ENCODE measurements at regions not wholly inside any gene's neighbourhood (a gene's known extent, or its start where the extent isn't known, plus 50 kb on each side); places are given as distances from the start of the nearest gene placed in this dataset.

DNA sequence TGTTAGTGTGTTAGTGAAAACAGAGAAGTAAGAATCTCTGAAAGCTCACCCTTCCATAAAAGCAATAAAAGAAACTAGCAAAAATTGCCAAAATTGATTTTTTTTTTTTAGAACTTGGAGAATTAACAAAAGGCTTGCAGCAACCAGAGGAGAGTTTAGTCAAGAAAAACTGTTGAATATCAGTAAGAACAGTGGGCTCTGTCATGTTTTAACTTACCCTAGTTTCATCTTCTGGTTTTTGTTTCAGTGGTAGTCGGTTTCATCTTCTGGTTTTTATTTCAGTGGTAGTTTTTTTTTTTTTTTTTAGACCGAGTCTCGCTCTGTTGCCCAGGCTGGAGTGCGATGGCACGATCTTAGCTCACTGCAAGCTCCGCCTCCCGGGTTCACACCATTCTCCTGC is 580.9 kb downstream of the NYAP2 start:
- H3K9ac ChIP-seq (ENCODE audit: low read length) = no peak overlapping the region
- H3K36me3 ChIP-seq (ENCODE audit: control insufficient read depth, insufficient read depth, low read length) = no peaks in the 10 kb centered on the region

DNA sequence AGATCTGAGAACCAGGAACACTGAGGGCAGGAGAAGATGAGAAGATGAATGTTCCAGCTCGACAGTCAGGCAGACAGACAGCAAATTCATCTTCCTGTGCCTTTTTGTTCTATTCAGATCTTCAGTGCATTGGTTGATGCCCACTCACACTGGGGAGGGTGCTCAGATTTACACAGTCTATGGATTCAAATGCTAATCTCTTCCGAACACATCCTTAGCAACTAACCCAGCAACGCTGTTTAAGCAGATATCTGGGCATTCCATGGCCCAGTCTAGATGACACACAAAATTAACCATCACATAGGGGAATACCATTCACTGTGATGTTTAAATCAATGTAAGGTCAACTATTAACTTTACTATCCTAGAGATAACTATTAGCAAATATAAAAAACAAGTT is 571.9 kb downstream of the NYAP2 start:
- H3K4me1 ChIP-seq (ENCODE audit: control insufficient read depth, insufficient read depth, low read length) = no peaks in the 10 kb centered on the region
- no peak overlapping the region for H3K27ac ChIP-seq (ENCODE audit: low read depth, low read length)
- H3K9ac ChIP-seq (ENCODE audit: low read length) = no peak overlapping the region
- H3K36me3 ChIP-seq (ENCODE audit: control insufficient read depth, insufficient read depth, low read length) = no peaks in the 10 kb centered on the region
- no peak overlapping the region for H3K4me3 ChIP-seq (ENCODE audit: low read length)
- H3K27me3 ChIP-seq (ENCODE audit: control insufficient read depth, insufficient read depth, low read length) = no peaks in the 10 kb centered on the region

More for the DNA sequence above, 580.9 kb downstream of the NYAP2 start:
- H3K4me1 ChIP-seq (ENCODE audit: control insufficient read depth, insufficient read depth, low read length) = no peaks in the 10 kb centered on the region
- H3K27ac ChIP-seq (ENCODE audit: low read depth, low read length) = no peak overlapping the region
- H3K27me3 ChIP-seq (ENCODE audit: control insufficient read depth, insufficient read depth, low read length) = no peaks in the 10 kb centered on the region
- H3K4me3 ChIP-seq (ENCODE audit: low read length) = no peak overlapping the region

DNA sequence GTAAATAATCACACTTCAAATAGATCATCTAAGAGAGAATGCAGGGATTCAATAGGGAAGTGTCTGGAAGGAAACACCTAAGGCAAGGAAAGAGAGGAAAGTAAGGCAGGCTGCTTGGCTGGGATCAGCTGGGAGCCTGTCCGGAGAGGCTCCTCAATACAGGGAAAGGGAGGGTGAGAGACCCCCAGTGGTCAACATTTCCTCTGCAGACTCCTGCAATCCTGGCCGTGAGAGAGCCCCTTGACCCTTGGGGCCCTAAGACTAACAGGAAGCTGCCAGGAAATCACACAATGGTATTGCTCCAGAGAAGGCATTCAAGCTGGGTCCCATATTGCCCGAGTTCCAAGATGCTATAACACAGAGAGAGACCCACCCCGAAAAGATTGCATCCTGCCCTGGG is 549.4 kb downstream of the NYAP2 start:
- H3K27me3 ChIP-seq (ENCODE audit: control insufficient read depth, insufficient read depth, low read length) = no peaks in the 10 kb centered on the region
- H3K4me1 ChIP-seq (ENCODE audit: control insufficient read depth, insufficient read depth, low read length) = no peaks in the 10 kb centered on the region
- no peaks in the 10 kb centered on the region for H3K36me3 ChIP-seq (ENCODE audit: control insufficient read depth, insufficient read depth, low read length)
- no peak overlapping the region for H3K4me3 ChIP-seq (ENCODE audit: low read length)
- H3K27ac ChIP-seq (ENCODE audit: low read depth, low read length) = no peak overlapping the region
- no peak overlapping the region for H3K9ac ChIP-seq (ENCODE audit: low read length)

DNA sequence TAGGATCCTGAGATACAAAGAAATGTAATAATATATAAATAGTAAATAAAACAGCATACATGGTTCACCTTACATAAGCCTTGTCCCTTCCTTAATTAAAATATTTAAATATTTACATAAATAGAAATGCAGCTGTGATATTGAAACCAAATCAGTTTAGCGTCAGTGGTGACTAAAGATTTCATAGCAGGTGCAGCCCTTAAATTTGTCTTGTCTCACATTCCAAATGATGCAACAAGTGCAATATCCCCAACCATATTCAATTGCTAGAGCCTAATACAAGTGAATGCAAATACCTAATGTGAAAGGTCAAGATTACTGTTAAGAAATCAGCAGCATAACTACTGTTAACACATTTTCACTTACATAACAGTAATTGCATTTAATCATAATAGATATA is 539.5 kb downstream of the NYAP2 start:
- H3K36me3 ChIP-seq (ENCODE audit: control insufficient read depth, insufficient read depth, low read length) = no peaks in the 10 kb centered on the region
- H3K4me1 ChIP-seq (ENCODE audit: control insufficient read depth, insufficient read depth, low read length) = no peaks in the 10 kb centered on the region
- H3K4me3 ChIP-seq (ENCODE audit: low read length) = no peak overlapping the region
- H3K9ac ChIP-seq (ENCODE audit: low read length) = no peak overlapping the region
- H3K27ac ChIP-seq (ENCODE audit: low read depth, low read length) = no peak overlapping the region
- no peaks in the 10 kb centered on the region for H3K27me3 ChIP-seq (ENCODE audit: control insufficient read depth, insufficient read depth, low read length)

DNA sequence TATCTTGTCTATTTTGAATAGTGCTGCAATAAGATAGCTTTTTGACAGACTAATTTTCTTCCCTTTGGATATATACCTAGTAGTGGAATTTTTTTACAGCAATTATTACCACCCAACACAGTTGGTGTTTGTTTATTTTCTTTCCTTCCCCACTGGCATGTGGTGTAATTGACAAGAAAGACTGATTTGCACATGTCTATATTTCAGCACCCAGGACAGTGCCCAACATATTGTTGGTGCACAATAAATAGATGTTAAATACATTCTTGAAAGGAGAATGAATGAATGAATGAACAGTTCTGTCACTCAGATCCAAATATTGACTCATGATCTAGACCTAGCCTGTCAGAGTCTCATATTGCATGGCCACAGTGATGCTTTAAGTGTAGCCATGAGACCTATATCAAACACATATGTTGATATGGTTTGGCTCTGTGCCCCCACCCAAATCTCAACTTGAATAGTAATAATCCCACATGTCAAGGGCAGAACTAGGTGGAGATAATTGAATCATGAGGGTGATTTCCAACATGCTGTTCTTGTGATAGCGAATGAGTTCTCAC is 538.2 kb downstream of the NYAP2 start:
- Histone ChIP-seq H3K4me3 (ENCODE audit: low read length) (no peak overlapping the region), H3K36me3 (ENCODE audit: control insufficient read depth, insufficient read depth, low read length) (no peaks in the 10 kb centered on the region), H3K27ac (ENCODE audit: low read depth, low read length) (no peak overlapping the region), H3K4me1 (ENCODE audit: control insufficient read depth, insufficient read depth, low read length) (no peaks in the 10 kb centered on the region), H3K9ac (ENCODE audit: low read length) (no peak overlapping the region), H3K27me3 (ENCODE audit: control insufficient read depth, insufficient read depth, low read length) (no peaks in the 10 kb centered on the region)

DNA sequence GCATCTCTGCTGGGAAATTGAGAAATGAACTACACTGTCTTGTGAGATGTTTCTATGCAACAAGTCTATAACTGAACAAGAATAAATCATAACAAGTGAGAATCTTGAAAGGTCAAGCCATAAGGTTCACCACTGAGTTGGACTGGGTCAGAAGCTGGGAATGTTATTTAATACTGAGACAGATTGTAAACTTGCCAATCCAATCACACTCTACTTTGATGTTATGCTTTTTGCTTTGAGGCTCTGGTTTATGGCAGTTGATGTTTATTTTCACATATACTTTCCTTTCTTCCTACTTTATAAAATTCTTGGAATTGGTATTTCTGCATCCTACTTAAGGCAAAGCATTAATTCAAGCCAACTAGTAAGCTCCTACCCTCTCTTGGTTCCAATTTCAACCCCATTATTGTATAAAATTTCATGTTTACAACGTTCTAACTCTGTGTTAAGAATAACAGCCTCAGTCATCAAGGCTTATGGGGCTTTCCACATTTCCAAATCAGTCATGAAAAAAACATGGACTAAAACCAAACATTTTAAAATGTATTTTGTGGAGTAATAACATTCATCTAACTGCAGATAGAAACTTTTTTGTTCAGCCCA is 533.4 kb downstream of the NYAP2 start:
- H3K36me3 ChIP-seq (ENCODE audit: control insufficient read depth, insufficient read depth, low read length) = no peaks in the 10 kb centered on the region
- no peaks in the 10 kb centered on the region for H3K27me3 ChIP-seq (ENCODE audit: control insufficient read depth, insufficient read depth, low read length)
- no peak overlapping the region for H3K4me3 ChIP-seq (ENCODE audit: low read length)
- no peak overlapping the region for H3K27ac ChIP-seq (ENCODE audit: low read depth, low read length)
- H3K9ac ChIP-seq (ENCODE audit: low read length) = no peak overlapping the region
- no peaks in the 10 kb centered on the region for H3K4me1 ChIP-seq (ENCODE audit: control insufficient read depth, insufficient read depth, low read length)

DNA sequence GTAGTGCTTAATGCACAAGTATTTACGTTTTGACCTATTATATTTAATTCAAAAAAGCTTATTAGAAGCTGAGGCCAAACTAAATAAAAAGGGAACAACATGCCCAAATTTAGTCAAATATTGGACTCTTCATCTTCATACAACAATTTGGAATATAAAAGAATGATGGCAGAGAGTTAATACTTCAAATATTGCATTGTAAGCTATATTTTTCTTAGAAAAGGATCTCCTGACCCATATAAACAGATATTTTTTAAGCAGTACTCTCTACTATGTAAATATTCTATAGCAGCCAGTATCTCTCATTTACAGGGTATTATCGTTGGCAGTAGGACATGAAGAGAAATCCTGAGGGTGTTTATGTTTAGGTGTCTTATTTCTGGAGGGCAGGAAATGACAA is 531.2 kb downstream of the NYAP2 start:
- no peaks in the 10 kb centered on the region for H3K36me3 ChIP-seq (ENCODE audit: control insufficient read depth, insufficient read depth, low read length)
- no peaks in the 10 kb centered on the region for H3K4me1 ChIP-seq (ENCODE audit: control insufficient read depth, insufficient read depth, low read length)
- no peak overlapping the region for H3K27ac ChIP-seq (ENCODE audit: low read depth, low read length)
- H3K27me3 ChIP-seq (ENCODE audit: control insufficient read depth, insufficient read depth, low read length) = no peaks in the 10 kb centered on the region
- no peak overlapping the region for H3K4me3 ChIP-seq (ENCODE audit: low read length)
- no peak overlapping the region for H3K9ac ChIP-seq (ENCODE audit: low read length)

DNA sequence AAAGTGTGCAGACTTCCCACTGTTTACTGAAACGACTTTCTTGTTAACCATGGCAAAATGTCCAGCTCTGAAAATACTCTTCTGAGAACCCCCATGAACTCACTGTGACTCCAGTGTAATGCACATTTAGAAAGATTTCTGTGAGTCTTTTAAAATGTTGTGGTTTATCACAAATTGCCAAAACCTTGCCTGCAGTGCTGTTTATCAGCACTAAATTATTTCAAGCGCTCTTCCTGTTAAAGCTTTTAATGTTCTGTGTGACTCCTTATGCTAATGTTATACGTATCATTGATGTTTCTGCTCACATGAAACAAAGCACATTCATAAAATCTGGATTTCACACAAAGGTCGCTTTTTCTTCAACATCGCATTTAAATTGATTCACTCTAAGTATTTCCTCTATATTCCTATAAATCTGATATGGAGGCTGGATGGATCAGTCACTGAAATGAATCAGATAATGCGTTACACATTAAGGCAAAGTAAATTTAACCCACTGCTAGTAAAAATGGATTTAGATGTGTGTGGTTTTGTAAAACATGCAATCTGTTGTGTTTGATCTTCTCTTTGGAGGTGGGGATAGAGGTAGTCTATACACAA is 521.2 kb downstream of the NYAP2 start:
- H3K27me3 ChIP-seq (ENCODE audit: control insufficient read depth, insufficient read depth, low read length) = no peaks in the 10 kb centered on the region
- no peak overlapping the region for H3K27ac ChIP-seq (ENCODE audit: low read depth, low read length)
- no peak overlapping the region for H3K9ac ChIP-seq (ENCODE audit: low read length)
- no peaks in the 10 kb centered on the region for H3K4me1 ChIP-seq (ENCODE audit: control insufficient read depth, insufficient read depth, low read length)
- no peaks in the 10 kb centered on the region for H3K36me3 ChIP-seq (ENCODE audit: control insufficient read depth, insufficient read depth, low read length)
- no peak overlapping the region for H3K4me3 ChIP-seq (ENCODE audit: low read length)

DNA sequence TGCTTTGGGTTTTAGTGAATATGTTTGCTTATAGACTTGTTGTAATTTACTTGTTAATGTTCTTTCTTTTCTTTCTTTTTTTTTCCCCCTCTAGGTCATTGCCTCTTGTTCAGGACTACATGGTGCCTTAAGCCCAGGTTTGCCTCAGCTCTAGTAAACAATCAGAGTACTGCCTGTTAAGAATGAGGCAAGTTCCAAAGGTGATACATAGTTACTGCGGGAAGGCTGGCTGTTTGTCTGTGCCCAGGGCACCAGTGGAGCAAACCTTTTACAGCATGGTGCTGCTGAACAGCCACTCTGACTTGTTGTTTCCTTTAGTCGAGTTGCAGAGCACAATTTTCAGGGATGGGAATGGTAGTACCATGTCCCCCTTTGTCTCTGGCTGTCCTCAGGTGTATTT is 517.2 kb downstream of the NYAP2 start:
- H3K4me3 ChIP-seq (ENCODE audit: low read length) = no peak overlapping the region
- no peak overlapping the region for H3K27ac ChIP-seq (ENCODE audit: low read depth, low read length)
- no peak overlapping the region for H3K9ac ChIP-seq (ENCODE audit: low read length)
- H3K27me3 ChIP-seq (ENCODE audit: control insufficient read depth, insufficient read depth, low read length) = no peaks in the 10 kb centered on the region
- no peaks in the 10 kb centered on the region for H3K36me3 ChIP-seq (ENCODE audit: control insufficient read depth, insufficient read depth, low read length)
- H3K4me1 ChIP-seq (ENCODE audit: control insufficient read depth, insufficient read depth, low read length) = no peaks in the 10 kb centered on the region

DNA sequence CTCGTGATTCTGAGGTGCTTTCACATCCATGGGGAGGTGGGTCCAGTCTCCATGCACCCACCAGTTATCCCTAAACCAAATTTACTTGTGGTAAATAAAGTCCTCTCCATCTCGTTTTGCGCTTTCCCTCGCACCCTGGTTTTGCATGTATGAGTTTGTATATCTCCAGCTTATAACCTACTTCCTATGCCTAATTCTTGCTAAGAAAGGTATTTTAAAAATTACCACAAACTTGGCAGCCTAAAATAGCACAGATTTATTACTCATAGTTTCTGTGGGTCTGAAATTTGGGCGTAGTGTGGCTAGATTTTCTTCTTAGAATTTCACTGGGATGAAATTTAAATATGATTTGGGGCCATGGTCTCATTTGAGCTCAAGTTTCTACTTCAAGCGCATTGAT is 511.5 kb downstream of the NYAP2 start:
- Histone ChIP-seq H3K36me3 (ENCODE audit: control insufficient read depth, insufficient read depth, low read length) (no peaks in the 10 kb centered on the region), H3K27ac (ENCODE audit: low read depth, low read length) (no peak overlapping the region), H3K4me3 (ENCODE audit: low read length) (no peak overlapping the region), H3K27me3 (ENCODE audit: control insufficient read depth, insufficient read depth, low read length) (no peaks in the 10 kb centered on the region), H3K9ac (ENCODE audit: low read length) (no peak overlapping the region), H3K4me1 (ENCODE audit: control insufficient read depth, insufficient read depth, low read length) (no peaks in the 10 kb centered on the region)

DNA sequence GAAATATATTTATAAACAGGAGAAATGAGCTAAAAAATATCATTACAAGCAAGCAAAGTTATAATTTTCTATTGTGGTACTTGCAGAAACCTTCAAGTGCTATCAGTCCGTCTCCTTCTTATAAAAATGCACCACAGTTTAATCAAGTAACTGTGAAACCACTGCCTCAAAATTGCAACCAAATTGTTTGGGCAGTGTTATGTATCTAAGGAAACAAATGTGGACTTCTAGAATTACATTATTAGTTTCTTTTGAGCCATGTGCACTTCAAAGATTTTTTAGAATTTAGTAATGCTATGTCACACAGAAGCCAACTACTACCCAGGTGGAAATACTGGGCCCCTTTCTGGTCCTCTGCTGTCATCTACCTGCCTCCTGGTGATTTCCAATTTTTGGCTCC is 495.6 kb downstream of the NYAP2 start:
- Histone ChIP-seq H3K9ac (ENCODE audit: low read length) (no peak overlapping the region), H3K36me3 (ENCODE audit: control insufficient read depth, insufficient read depth, low read length) (no peaks in the 10 kb centered on the region), H3K27me3 (ENCODE audit: control insufficient read depth, insufficient read depth, low read length) (no peaks in the 10 kb centered on the region), H3K4me1 (ENCODE audit: control insufficient read depth, insufficient read depth, low read length) (no peaks in the 10 kb centered on the region), H3K27ac (ENCODE audit: low read depth, low read length) (no peak overlapping the region), H3K4me3 (ENCODE audit: low read length) (no peak overlapping the region)

DNA sequence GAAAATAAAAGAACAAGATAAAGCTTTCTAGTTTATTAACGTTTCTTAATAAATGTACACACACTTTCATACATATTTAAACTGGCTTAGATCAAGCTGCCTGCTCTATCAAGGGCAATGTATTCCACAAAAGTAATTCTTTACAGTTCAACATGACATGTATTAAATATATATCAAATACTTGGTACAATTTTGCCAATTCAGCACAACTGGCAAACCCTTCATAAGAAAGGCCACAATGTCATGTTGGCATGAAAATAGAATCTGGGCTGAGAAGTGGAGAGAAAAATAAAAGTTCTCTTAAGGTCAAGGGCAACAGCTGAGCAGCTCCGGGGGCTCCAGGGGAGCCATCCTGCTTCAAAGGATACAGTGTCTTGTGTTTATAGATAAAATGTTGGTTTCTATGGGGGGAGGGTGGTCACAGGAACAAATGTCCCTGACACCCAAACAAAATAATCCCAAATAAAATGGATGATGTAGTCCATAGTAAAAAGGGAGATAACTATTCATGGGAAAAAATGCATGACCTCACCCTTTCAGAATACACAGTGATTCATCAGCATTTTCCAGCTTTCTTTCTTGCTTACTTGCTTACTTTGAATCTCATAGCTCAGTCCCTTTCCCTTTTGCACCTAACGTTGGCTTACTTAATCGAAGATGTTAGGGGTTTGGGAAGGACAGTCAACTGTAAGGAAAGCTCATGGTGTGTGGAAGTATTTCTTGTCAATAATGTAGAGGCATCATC is 494.9 kb downstream of the NYAP2 start:
- H3K4me3 ChIP-seq (ENCODE audit: low read length) = no peak overlapping the region
- H3K27ac ChIP-seq (ENCODE audit: low read depth, low read length) = no peak overlapping the region
- no peak overlapping the region for H3K9ac ChIP-seq (ENCODE audit: low read length)
- H3K36me3 ChIP-seq (ENCODE audit: control insufficient read depth, insufficient read depth, low read length) = no peaks in the 10 kb centered on the region
- H3K4me1 ChIP-seq (ENCODE audit: control insufficient read depth, insufficient read depth, low read length) = no peaks in the 10 kb centered on the region
- no peaks in the 10 kb centered on the region for H3K27me3 ChIP-seq (ENCODE audit: control insufficient read depth, insufficient read depth, low read length)

Measured in rectal smooth muscle tissue (tissue), 1 donor.